Stimulated activated CD8-positive, alpha-beta memory T cell treated with anti-CD3 and anti-CD28 coated beads, Interleukin-4, amount 100 ng/mL, for 4 hours (primary cell): ENCODE measurements at regions not wholly inside any gene's neighbourhood (a gene's known extent, or its start where the extent isn't known, plus 50 kb on each side); places are given as distances from the start of the nearest gene placed in this dataset.
"Not testable (repeated sequence)": the region's sequence is repeated elsewhere in the genome, so short reads cannot be mapped to it uniquely, and the experiment has no call there.

Experiments
- DNase-seq, 2 donors: peaks; one replicate each; pipeline ENCODE4 v3.0.0-alpha.2; 2020; ENCODE audit warnings: low read depth in 2 of 2, low spot score in 1 of 2

- DNase-seq = no peak
Measured at GRCh38 chr6:134678436-134678889, 271.4 kb downstream of the ALDH8A1 start.

GRCh38 chr6:134676307-134677281 lies 273.3 kb downstream of the ALDH8A1 start:
- no peak for DNase-seq

- DNase-seq = no peak
Measured at GRCh38 chr6:134675110-134676054, 274.5 kb downstream of the ALDH8A1 start.

GRCh38 chr6:134674562-134674961 lies 275.3 kb downstream of the ALDH8A1 start:
- no peak for DNase-seq

GRCh38 chr6:134669485-134669884 lies 280.4 kb downstream of the ALDH8A1 start:
- no peak for DNase-seq

GRCh38 chr6:134667111-134667510 lies 282.8 kb downstream of the ALDH8A1 start:
- no peak for DNase-seq

- DNase-seq = no peak
Measured at GRCh38 chr6:134666125-134666524, 283.8 kb downstream of the ALDH8A1 start.

GRCh38 chr6:134665029-134665723 lies 284.7 kb downstream of the ALDH8A1 start:
- DNase-seq = no peak

GRCh38 chr6:134663800-134664535 lies 285.9 kb downstream of the ALDH8A1 start:
- DNase-seq = no peak

GRCh38 chr6:134663356-134663755 lies 286.5 kb downstream of the ALDH8A1 start:
- no peak for DNase-seq

- no peak for DNase-seq
Measured at GRCh38 chr6:134662077-134662700, 287.7 kb downstream of the ALDH8A1 start.

GRCh38 chr6:134659885-134660284 lies 290.0 kb downstream of the ALDH8A1 start:
- DNase-seq = not testable (repeated sequence)

- no peak for DNase-seq
Measured at GRCh38 chr6:134658596-134658995, 291.3 kb downstream of the ALDH8A1 start.

GRCh38 chr6:134657751-134658527 lies 292.0 kb downstream of the ALDH8A1 start:
- DNase-seq = no peak

- DNase-seq = no peak
Measured at GRCh38 chr6:134657343-134657742, 292.6 kb downstream of the ALDH8A1 start.

- DNase-seq = no peak
Measured at GRCh38 chr6:134654751-134655150, 295.1 kb downstream of the ALDH8A1 start.

GRCh38 chr6:134651519-134651918 lies 298.4 kb downstream of the ALDH8A1 start:
- DNase-seq = no peak

GRCh38 chr6:134647861-134648260 lies 302.0 kb downstream of the ALDH8A1 start:
- no peak for DNase-seq

GRCh38 chr6:134642819-134643218 lies 307.1 kb downstream of the ALDH8A1 start:
- no peak for DNase-seq
